H1 (cell line): ENCODE measurements at regions not wholly inside any gene's neighbourhood (a gene's known extent, or its start where the extent isn't known, plus 50 kb on each side); places are given as distances from the start of the nearest gene placed in this dataset.

Experiments used
- CTCF ChIA-PET: fragments of 300-600 bp; sonication (Branson Sonifier 250); formaldehyde crosslinking; loops from one replicate; lab custom pipeline; 2021; ENCODE audit not compliant: partially characterized antibody; lab: Charles Lee
- POLR2A ChIA-PET: fragments of 300-600 bp; sonication (Branson Sonifier 250); formaldehyde crosslinking; loops from one replicate; lab custom pipeline; 2021; ENCODE audit warnings: inconsistent platforms; ENCODE audit not compliant: partially characterized antibody; lab: Charles Lee
- DNase-seq, 2 experiments: peaks; one replicate each; pipeline versions ENCODE4 v3.0.0 to v3.0.0-alpha.2; 2010 to 2022; ENCODE audit warnings: low spot score in 2 of 2, low read depth in 1 of 2, mixed read lengths in 1 of 2
- FAIRE-seq: peaks from 2 replicates; lab custom pipeline; 2011; peaks lifted over from hg19 to GRCh38; lab: Jason Lieb, UNC
- H2AFZ ChIP-seq: 2 replicates; pipeline ENCODE4 v1.8.1; 2012; ENCODE audit warnings: low read length, inconsistent platforms
- H2AK5ac ChIP-seq: 2 replicates; pipeline ENCODE4 v1.6.1; 2013; ENCODE audit warnings: low read depth, low read length
- H2BK120ac ChIP-seq: replicated peaks from 2 replicates; pipeline ENCODE3; 2013; ENCODE audit warnings: low read depth, low read length, inconsistent platforms
- H2BK12ac ChIP-seq: 2 replicates; pipeline ENCODE4 v1.6.1; 2013; ENCODE audit warnings: low read depth, low read length
- H2BK15ac ChIP-seq: 2 replicates; pipeline ENCODE4 v1.6.1; 2013; ENCODE audit warnings: low read length
- H2BK20ac ChIP-seq: 2 replicates; pipeline ENCODE4 v1.6.1; 2013; ENCODE audit warnings: low read length
- H2BK5ac ChIP-seq: 2 replicates; pipeline ENCODE4 v1.6.1; 2013; ENCODE audit warnings: low read depth, low read length
- H3K14ac ChIP-seq: 2 replicates; pipeline ENCODE4 v1.6.1; 2013; ENCODE audit warnings: inconsistent platforms; ENCODE audit not compliant: insufficient read length
- H3K18ac ChIP-seq: 2 replicates; pipeline ENCODE4 v1.6.1; 2013; ENCODE audit warnings: low read length; ENCODE audit errors: extremely low read depth
- H3K23ac ChIP-seq: 2 replicates; pipeline ENCODE4 v1.6.1; 2013; ENCODE audit warnings: inconsistent platforms; ENCODE audit not compliant: insufficient read length
- H3K23me2 ChIP-seq: 2 replicates; pipeline ENCODE4 v1.6.1; 2013; ENCODE audit warnings: low read depth, low read length
- H3K27ac ChIP-seq: 2 replicates; pipeline ENCODE4 v1.6.1; 2011; ENCODE audit warnings: low read depth, low read length, inconsistent platforms
- H3K27me3 ChIP-seq, 4 experiments: replicated peaks in 1 of 4; 1 replicate in 1 of 4; 2 replicates in 3 of 4; pipeline versions ENCODE4 v1.6.1 to v1.8.1; 2011 to 2013; ENCODE audit warnings: low read length in 3 of 4, mild to moderate bottlenecking in 3 of 4, inconsistent platforms in 2 of 4, mixed read lengths in 2 of 4, moderate library complexity in 1 of 4; ENCODE audit not compliant: control insufficient read depth in 3 of 4, insufficient read depth in 3 of 4; ENCODE audit errors: extremely low read depth in 1 of 4
- H3K36me3 ChIP-seq, 4 experiments: 2 replicates each; pipeline versions ENCODE4 v1.6.1 to v1.8.1; 2011 to 2013; ENCODE audit warnings: mild to moderate bottlenecking in 4 of 4, low read length in 3 of 4, moderate library complexity in 2 of 4, control low read depth in 1 of 4, inconsistent platforms in 1 of 4; ENCODE audit not compliant: insufficient read depth in 4 of 4, control insufficient read depth in 2 of 4
- H3K4ac ChIP-seq: replicated peaks from 2 replicates; pipeline ENCODE3; 2013; ENCODE audit warnings: low read length, low read depth, mixed read lengths, inconsistent platforms; ENCODE audit not compliant: insufficient read length
- H3K4me1 ChIP-seq, 4 experiments: replicated peaks in 1 of 4; 1 replicate in 1 of 4; 2 replicates in 3 of 4; pipeline versions ENCODE4 v1.6.1 to v1.8.1; 2011 to 2013; ENCODE audit warnings: low read length in 3 of 4, inconsistent platforms in 2 of 4, mixed read lengths in 1 of 4; ENCODE audit not compliant: insufficient read depth in 4 of 4, control insufficient read depth in 3 of 4
- H3K4me2 ChIP-seq, 2 experiments: 2 replicates each; pipeline versions ENCODE4 v1.6.1 to v1.8.1; 2011 to 2013; ENCODE audit warnings: low read depth in 2 of 2, low read length in 2 of 2, control low read depth in 1 of 2, inconsistent platforms in 1 of 2, mild to moderate bottlenecking in 1 of 2; ENCODE audit not compliant: insufficient read depth in 1 of 2
- H3K4me3 ChIP-seq, 4 experiments: fragments of 200-600, 300-600 bp in 1 of 4; sonication (generic), shearing (Covaris generic), sonication (Bioruptor Twin) in 1 of 4; 2 replicates each; pipeline versions ENCODE4 v1.5.1 to v1.8.1; 2011 to 2016; ENCODE audit warnings: low read length in 4 of 4, low read depth in 3 of 4, control low read depth in 2 of 4, inconsistent platforms in 2 of 4, mild to moderate bottlenecking in 2 of 4, mixed read lengths in 1 of 4, moderate library complexity in 1 of 4; ENCODE audit not compliant: insufficient read depth in 2 of 4; ENCODE audit errors: extremely low read depth in 1 of 4
- H3K56ac ChIP-seq: replicated peaks from 2 replicates; pipeline ENCODE3; 2013; ENCODE audit warnings: low read depth, mild to moderate bottlenecking, mixed read lengths, low read length, inconsistent platforms; ENCODE audit not compliant: insufficient read length
- H3K79me1 ChIP-seq: 2 replicates; pipeline ENCODE4 v1.6.1; 2013; ENCODE audit warnings: low read depth, low read length, control low read depth
- H3K79me2 ChIP-seq, 2 experiments: 2 replicates each; pipeline versions ENCODE4 v1.6.1 to v1.8.1; 2012 to 2013; ENCODE audit warnings: low read length in 2 of 2, mild to moderate bottlenecking in 2 of 2, inconsistent platforms in 1 of 2; ENCODE audit not compliant: insufficient read depth in 2 of 2, control insufficient read depth in 1 of 2
- H3K9ac ChIP-seq, 4 experiments: replicated peaks in 1 of 4; 1 replicate in 1 of 4; 2 replicates in 3 of 4; pipeline versions ENCODE4 v1.6.1 to v1.8.1; 2011 to 2013; ENCODE audit warnings: low read depth in 3 of 4, low read length in 3 of 4, control low read depth in 2 of 4, mild to moderate bottlenecking in 2 of 4, moderate library complexity in 2 of 4, inconsistent platforms in 1 of 4; ENCODE audit errors: extremely low read depth in 1 of 4
- H3K9me3 ChIP-seq, 2 experiments: 2 replicates each; pipeline versions ENCODE4 v1.6.1 to v1.8.1; 2012 to 2013; ENCODE audit warnings: mild to moderate bottlenecking in 2 of 2, moderate library complexity in 2 of 2, control low read depth in 1 of 2, inconsistent platforms in 1 of 2, low read depth in 1 of 2, low read length in 1 of 2, mixed read lengths in 1 of 2; ENCODE audit not compliant: insufficient read depth in 2 of 2
- H4K20me1 ChIP-seq, 2 experiments: replicated peaks in 1 of 2; 2 replicates each; pipeline versions ENCODE3 to v1.8.1; 2011 to 2013; ENCODE audit warnings: inconsistent platforms in 2 of 2, low read length in 2 of 2, mild to moderate bottlenecking in 1 of 2; ENCODE audit not compliant: insufficient read depth in 2 of 2, control insufficient read depth in 1 of 2
- H4K5ac ChIP-seq: 2 replicates; pipeline ENCODE4 v1.6.1; 2013; ENCODE audit warnings: low read length, low read depth, mixed read lengths, inconsistent platforms; ENCODE audit not compliant: insufficient read length
- H4K8ac ChIP-seq: 2 replicates; pipeline ENCODE4 v1.8.0; 2013; ENCODE audit warnings: mild to moderate bottlenecking, moderate library complexity, low read length, inconsistent platforms; ENCODE audit not compliant: insufficient read depth; ENCODE audit errors: extremely low read depth
- H4K91ac ChIP-seq: replicated peaks from 2 replicates; pipeline ENCODE3; 2013; ENCODE audit warnings: low read length, mixed read lengths, inconsistent platforms; ENCODE audit not compliant: insufficient read length
- ASH2L ChIP-seq: fragments of 200-600, 300-600 bp; sonication (generic); IDR thresholded peaks from one replicate; pipeline ENCODE4 v1.7.1; 2017; ENCODE audit warnings: low read length
- RAD21 ChIP-seq, 2 experiments: IDR thresholded peaks in 1 of 2; conservative IDR thresholded peaks in 1 of 2; 2 replicates each; pipeline ENCODE4 v1.6.1; 2011; ENCODE audit warnings: low read depth in 2 of 2, low read length in 2 of 2, improper control_type of control experiment in 1 of 2, inconsistent platforms in 1 of 2, mild to moderate bottlenecking in 1 of 2, moderate library complexity in 1 of 2

DNA sequence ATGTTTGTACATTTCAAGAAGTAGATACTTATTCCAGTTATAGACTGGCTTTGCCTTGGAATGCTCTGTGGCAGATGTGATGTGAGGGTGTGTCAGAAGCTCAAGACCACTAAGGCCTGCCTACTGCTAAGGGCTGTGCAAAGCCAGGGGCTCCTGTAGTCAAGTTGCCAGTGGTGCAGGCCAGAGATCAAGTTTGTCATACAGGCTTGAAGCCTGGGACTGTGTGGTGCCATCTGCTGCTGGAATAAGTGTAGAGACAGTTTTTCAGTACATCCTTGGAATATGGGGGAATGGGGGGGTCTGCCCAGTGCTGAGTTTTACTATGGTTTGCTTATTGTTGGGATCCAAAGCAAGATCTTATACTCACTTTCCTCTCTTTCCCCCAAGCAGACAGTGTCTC lies 649.9 kb upstream of the FOXG1 start:
- H2BK120ac ChIP-seq: no peak overlapping the region
- H4K5ac ChIP-seq: no peak overlapping the region
- H3K79me1 ChIP-seq: no peaks in the 10 kb centered on the region
- no peak overlapping the region for H4K8ac ChIP-seq
- POLR2A ChIA-PET: no interaction called here
- H3K36me3 ChIP-seq: no peaks in the 10 kb centered on the region
- H3K56ac ChIP-seq: no peak overlapping the region
- no peak for FAIRE-seq
- no peak overlapping the region for H2BK15ac ChIP-seq
- no peak for DNase-seq
- no peaks in the 10 kb centered on the region for H3K9me3 ChIP-seq
- no peak overlapping the region for H2BK12ac ChIP-seq
- H3K4ac ChIP-seq: no peak overlapping the region
- H3K23me2 ChIP-seq: no peaks in the 10 kb centered on the region
- no peak overlapping the region for H3K27ac ChIP-seq
- H2BK20ac ChIP-seq: no peak overlapping the region
- H3K4me1 ChIP-seq: no peaks in the 10 kb centered on the region
- no peak overlapping the region for H3K23ac ChIP-seq
- peaks cover 2% of the 10 kb centered on the region in 2 experiments for H4K20me1 ChIP-seq
- TF ChIP-seq RAD21 (IDR thresholded peaks at IDR 0.05 in 1 of 2, conservative IDR thresholded peaks at IDR 0.05 in 1 of 2; ENCODE audit: low read depth in 2 of 2, low read length in 2 of 2) (peak; percentile 8 to 37; a peak in 1 of 4 replicates), ASH2L (no peak)
- H3K14ac ChIP-seq: no peak overlapping the region
- H3K79me2 ChIP-seq: no peaks in the 10 kb centered on the region
- CTCF ChIA-PET: no interaction called here
- H2BK5ac ChIP-seq: no peak overlapping the region
- no peak overlapping the region for H3K4me2 ChIP-seq
- no peak overlapping the region for H4K91ac ChIP-seq
- H2AK5ac ChIP-seq: no peak overlapping the region
- H2AFZ ChIP-seq: no peak overlapping the region
- H3K18ac ChIP-seq: no peak overlapping the region
- peaks cover 5 to 26% (median 21%) of the 10 kb centered on the region in 4 experiments for H3K27me3 ChIP-seq
- no peak overlapping the region for H3K4me3 ChIP-seq
- no peak overlapping the region for H3K9ac ChIP-seq
